ENCODE measurements at regions not wholly inside any gene's neighbourhood (a gene's known extent, or its start where the extent isn't known, plus 50 kb on each side); places are given as distances from the start of the nearest gene placed in this dataset.

DNA sequence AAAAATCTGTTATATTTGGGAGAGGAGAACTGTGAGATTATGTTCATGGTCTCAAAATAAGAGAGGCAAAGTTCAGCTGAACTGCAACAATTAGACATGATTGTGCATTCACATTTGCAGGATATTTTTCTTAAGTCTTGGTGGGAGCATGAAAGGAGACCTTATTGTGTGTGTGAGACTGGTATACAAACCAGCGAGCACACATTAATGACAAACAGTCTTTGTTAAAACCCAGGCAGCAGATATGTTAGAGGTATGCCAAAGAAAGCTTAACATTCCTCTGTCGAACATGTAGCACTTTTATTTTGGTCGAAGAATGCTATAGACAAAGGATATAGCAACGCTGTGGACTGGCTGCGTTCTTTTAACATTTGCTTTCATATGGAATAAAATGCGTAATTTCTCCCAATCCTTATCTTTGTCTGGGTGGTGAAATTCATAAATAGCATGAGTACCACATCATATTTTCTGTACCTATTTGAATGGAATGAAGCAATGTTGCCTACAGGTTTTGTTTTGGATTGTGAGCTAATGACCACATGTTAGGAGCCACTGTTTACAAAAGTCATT, 88.4 kb downstream of the ICOS start:
- no peak for TF ChIP-seq EZH2phosphoT487 (IDR thresholded peaks at IDR 0.05; ENCODE audit: borderline replicate concordance)
- TF ChIP-seq, protein P1, sequence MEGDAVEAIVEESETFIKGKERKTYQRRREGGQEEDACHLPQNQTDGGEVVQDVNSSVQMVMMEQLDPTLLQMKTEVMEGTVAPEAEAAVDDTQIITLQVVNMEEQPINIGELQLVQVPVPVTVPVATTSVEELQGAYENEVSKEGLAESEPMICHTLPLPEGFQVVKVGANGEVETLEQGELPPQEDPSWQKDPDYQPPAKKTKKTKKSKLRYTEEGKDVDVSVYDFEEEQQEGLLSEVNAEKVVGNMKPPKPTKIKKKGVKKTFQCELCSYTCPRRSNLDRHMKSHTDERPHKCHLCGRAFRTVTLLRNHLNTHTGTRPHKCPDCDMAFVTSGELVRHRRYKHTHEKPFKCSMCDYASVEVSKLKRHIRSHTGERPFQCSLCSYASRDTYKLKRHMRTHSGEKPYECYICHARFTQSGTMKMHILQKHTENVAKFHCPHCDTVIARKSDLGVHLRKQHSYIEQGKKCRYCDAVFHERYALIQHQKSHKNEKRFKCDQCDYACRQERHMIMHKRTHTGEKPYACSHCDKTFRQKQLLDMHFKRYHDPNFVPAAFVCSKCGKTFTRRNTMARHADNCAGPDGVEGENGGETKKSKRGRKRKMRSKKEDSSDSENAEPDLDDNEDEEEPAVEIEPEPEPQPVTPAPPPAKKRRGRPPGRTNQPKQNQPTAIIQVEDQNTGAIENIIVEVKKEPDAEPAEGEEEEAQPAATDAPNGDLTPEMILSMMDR (conservative IDR thresholded peaks at IDR 0.05; ENCODE audit: low read length), result no peak
